ENCODE measurements at regions not wholly inside any gene's neighbourhood (a gene's known extent, or its start where the extent isn't known, plus 50 kb on each side); places are given as distances from the start of the nearest gene placed in this dataset.
"Not testable (repeated sequence)": the region's sequence is repeated elsewhere in the genome, so short reads cannot be mapped to it uniquely, and the experiment has no call there.

DNA sequence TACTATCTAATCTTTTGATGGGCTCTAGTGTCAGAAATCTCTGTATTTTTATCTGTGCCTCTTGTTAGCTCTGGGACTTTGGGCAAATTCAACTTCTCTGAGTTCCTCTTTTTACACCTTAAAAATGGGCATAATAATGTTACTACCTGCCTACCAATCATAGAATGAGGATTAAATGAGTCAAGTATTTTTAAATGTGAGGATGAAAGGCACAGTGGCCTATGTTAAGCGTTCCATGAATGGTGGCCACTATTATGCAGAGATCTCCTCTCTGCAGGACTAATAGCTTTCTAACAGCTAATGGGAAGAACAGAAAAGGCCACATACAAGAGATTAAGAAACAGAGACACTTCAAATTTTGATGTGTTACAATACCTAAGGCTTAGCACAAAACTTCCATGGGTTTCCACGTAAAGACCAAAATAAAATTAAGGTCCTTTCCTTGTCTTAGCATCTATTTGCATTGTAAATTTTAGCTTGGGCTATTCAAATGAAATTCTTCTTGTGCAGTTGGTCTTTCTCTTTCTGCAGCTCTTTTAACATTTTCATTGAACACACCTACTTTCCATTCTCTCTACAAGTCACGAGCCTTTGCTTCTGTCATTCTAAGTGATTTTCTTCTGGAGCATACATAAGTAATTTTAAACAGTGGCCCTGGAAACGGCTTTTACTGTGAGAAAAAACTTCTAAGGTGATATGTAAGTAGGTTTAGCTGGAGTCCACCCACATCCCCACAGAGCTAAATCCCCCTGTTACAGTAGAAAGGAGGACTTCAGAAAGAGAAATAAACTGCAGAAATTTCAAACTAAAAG is 117.9 kb upstream of the MED14 start:
- DNase-seq: no peak

DNA sequence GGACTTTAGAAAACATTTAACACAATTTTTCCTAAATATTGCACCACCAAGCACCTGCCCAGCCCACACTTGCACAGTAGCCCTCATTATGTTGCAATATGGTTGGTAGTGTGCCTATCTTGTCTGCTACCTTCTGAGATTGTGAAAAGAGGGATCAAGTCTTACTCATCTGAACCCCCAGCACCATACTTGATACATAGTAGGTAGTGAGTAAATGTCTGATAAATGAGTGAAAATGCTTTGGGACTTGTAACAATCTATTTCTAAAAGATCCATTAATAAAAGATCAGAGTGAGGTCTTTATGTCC is 118.4 kb upstream of the MED14 start:
- DNase-seq: no peak

DNA sequence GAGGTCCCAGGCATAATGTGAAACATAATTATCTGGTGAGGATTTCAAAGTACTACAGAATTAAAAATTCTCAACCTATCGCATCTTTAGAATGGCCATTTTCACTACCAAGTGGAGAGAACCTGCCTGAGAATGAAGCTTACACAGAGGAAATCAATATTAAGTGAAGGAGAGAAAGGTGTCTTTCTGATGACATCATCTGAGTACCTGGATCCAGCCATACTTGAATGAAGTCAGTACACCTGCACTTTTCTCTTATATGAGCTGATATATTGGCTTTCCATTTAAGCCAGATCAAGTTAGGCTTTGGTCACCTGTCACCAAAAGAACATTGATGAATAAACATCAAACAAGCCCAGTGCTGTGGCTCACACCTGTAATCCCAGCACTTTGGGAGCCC is 118.9 kb upstream of the MED14 start:
- DNase-seq: no peak

DNA sequence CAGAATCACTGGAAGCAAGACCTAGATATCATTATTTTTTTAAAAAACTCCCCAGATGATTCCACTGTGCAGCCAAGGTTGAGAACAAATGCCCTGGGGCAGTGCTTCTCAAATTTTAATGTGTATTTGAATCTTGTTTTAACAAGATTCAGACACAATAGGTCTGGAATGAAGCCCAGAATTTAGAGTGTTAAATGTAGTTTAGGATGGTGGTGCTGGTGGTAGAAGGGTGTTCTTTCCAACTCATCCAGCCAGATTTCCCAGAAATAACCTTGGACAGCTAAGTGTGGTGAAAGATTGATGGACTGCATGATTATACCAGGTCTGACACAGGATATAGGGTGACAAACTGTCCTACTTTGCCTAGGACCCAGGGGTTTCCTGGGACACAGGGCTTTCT is 120.1 kb upstream of the MED14 start:
- DNase-seq: no peak

DNA sequence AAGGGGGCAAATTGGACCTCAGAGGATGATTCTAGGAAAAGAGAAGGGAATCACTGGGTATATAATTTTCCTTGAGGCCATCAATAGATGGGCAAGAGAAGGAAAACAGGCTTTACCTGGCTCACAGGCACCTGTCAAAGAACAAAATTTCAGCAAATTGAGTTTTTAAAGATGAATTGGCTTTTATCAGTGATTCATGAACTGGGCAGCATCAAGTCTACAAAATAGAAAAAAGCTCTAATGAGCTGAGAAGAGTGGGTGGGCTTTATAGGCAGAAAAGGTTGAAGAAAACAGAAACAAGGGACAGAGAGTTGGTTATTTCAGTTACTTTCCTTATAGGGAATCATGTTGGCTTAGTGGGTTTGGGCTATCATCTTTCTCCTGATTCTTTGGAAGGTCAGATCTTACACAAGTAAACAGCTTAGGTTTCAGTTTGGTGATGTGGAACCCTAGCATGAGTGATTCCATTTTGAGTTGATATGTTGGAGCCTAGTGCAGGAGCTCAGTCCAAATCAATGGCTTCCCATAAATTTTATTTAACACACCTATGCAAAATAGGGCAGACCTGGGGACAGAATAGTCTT is 120.7 kb upstream of the MED14 start:
- DNase-seq: no peak

DNA sequence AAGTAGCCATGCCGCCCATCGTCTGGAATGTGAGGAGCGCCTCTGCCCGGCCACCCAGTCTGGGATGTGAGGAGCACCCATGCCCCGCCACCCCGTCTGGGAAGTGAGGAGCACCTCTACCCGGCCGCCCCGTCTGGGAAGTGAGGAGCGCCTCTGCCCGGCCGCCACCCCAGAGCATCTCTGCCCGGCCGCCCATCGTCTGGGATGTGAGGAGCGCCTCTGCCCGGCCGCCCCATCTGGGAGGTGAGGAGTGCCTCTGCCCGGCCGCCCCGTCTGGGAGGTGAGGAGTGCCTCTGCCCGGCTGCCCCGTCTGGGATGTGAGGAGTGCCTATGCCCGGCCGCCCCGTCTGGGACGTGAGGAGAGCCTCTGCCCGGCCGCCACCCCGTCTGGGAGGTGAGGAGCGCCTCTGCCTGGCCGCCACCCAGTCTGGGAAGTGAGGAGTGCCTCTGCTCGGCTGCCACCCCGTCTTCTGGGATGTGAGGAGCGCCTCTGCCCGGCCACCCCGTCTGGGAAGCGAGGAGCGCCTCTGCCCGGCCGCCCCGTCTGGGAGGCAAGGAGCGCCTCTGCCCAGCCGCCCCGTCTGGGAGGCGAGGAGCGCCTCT is 126.7 kb upstream of the MED14 start:
- DNase-seq: not testable (repeated sequence)

DNA sequence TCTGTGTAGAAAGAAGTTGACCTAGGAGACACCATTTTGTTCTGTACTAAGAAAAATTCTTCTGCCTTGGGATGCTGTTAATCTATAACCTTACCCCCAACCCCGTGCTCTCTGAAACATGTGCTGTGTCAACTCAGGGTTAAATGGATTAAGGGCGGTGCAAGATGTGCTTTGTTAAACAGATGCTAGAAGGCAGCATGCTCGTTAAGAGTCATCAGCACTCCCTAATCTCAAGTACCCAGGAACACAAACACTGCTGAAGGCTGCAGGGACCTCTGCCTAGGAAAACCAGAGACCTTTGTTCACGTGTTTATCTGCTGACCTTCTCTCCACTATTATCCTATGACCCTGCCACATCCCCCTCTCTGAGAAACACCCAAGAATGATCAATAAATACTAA is 127.9 kb upstream of the MED14 start:
- not testable (repeated sequence) for DNase-seq

DNA sequence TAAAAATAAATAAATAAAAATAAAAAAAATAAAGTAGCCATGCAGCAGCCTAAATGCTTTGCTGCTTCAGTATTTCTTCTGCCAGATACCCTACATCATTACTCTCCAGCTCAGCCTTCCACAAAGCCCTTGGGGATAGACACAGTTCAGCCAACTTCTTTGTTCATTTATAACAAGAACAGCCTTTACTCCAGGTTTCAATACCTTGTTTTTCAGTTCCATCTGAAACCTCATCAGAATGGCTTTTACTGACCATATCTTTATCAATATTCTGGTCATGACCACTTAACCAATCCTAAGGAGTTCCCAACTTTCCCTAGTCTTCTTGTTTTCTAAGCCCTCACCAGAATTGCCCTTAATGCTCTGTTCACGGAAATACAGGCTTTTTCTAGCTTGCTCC is 128.3 kb upstream of the MED14 start:
- peak; percentile 31 for DNase-seq

DNA sequence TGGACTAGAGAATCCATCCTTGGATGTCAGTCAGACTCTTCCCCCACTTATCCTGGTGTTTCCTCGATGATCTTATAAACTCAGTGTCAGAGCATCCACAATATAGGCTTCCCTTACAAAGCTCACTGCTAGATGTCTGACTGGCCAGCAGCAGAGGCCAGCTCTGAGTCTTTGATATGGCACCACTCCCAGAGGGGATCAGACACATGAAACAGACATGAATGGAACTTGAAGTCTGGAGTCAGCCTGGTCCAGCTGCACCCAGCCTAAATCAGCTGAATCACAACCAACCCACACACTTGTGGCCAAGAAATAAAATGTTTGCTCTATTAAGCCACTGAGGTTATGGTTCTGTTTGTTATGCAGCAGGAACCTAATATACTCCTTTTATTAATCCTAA is 129.6 kb upstream of the MED14 start:
- peak; percentile 83 for DNase-seq

DNA sequence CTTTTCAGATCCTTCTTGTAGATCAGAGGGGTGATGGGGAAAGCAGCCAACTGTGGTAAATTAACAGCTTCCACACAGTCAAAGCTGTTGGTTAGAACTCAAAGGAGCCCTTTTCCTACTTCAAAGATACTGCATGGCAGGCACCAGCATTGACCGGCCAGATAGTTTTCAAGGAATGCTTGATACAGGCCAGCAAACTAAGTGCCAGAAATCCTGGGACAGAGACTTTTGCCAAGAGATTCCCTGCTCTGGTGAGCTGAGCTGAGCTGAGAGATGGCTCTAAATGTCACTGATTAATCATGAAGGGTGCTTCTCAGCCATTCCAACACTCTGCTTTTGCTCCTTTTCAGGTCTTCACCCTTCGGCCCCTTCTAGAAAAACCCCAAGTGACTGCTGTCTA is 131.6 kb upstream of the MED14 start:
- no peak for DNase-seq

DNA sequence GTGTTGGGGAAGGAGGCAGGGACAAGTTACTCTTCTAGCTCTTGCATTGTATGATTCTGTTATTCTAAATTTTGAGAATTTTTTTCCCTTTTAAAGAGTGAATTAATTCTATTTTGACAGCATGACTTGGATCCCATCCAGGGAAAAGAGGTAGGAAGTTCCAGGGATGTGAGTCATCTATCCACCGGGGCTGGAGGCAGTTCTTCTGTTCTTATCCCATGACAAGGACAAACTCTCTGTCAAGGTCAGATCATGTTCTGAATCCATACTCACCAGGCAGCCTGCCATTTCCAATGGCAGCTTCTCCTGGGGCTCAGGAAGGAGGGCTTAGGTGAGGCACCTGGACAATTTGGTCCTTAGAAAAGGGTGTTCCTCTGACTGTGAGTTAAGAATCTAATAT is 132.0 kb upstream of the MED14 start:
- peak; percentile 63 for DNase-seq

DNA sequence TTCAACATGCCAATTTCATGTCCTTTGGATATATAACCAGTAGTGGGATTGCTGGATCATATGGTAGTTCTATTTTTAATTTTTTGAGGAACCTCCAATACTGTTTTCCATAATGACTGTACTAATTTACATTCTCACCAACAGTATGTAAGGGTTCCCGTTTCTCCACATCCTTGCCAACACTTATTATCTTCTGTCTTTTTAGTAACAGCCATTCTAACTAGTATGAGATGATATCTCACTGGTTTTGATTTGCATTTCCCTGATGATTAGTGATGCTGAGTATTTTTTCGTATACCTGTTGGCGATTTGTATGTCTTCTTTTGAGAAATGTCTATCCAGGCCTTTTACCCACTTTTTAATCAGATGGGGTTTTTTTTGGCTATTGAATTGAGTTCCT is 133.5 kb upstream of the MED14 start:
- DNase-seq: no peak

DNA sequence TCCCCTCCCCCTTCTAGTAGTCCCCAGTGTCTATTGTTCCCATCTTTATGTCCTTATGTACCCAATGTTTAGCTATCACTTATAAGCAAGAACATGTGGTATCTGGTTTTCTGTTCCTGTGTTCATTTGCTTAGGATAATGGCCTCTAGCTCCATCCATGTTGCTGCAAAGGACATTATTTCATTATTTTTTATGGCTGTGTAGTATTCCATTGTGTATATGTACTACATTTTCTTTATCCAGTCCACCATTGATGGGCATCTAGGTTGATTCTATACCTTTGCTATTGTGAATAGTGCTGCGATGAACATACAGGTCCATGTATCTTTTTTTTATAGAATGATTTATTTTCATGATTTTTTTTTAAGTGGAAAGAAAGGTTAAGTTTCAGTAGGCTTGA is 135.6 kb upstream of the MED14 start:
- not testable (repeated sequence) for DNase-seq

DNA sequence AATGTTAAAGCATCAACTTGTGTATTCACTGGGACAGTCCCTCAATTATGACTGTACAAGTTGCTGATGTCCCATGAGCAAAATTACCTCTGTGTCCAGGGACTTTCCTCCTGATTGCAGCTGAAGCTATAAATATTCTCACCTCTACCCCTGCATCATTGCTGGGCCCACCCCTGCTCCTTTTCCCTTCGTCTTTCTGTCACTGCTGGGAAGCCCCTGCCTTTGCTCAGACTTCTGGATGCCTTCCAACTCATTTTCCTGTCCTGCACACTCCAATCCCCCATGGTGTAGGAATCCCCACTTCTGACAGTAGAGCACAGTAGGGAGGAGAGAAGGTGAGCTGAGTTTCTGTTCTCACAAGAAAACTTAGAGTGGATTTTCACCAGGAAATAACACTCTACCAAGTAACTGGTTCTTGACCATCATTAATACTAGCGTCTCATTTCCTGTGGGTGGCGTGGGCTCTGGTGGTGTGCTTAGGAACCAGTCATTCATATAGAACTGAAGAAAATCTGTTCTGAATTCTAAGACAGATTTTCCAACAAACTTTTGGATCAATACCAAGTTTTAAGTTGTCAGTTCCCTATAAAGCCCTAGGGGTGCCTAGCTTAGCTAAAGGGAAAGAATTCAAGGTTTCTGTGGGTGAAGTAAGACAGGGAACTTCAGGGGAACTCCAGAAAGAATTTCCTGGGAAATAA is 136.2 kb upstream of the MED14 start:
- DNase-seq: no peak

DNA sequence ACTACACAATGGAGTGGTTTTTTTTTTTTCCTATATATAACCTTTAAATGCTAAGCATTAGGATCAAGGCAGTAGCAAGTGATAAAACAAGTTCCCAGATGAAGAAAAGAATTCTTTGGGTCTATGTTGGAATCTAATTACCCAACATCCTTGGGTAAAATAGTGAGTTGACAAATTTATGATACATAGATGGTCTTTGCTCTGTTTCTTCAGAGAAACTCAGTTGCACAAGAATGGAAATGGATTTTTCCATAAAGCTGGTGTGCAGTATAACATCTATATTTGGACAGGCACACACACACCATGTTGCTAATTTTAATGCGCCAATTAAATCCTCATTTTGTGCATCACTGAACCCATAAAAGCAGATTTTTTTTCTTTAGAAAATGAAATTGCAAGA is 137.0 kb upstream of the MED14 start:
- DNase-seq: no peak

DNA sequence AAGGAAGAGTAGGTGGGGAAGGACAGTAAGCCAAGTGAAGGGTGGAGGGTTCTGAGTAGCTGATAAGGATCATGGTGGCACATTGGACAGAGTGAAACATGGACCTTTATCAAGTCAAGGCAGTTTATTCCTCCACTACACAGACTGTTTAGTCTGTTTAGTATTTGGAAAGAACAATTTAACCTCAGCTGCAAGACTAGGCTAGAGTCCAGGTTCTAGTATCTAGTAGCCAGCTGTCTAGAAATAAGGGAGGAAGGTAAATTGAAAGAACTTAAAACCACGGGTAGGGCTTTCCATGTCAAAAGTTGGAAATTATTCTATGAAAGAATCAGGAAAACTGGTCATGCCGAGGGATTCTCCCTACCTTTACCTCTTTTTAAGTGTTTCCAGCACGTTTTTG is 140.1 kb upstream of the MED14 start:
- DNase-seq: no peak

DNA sequence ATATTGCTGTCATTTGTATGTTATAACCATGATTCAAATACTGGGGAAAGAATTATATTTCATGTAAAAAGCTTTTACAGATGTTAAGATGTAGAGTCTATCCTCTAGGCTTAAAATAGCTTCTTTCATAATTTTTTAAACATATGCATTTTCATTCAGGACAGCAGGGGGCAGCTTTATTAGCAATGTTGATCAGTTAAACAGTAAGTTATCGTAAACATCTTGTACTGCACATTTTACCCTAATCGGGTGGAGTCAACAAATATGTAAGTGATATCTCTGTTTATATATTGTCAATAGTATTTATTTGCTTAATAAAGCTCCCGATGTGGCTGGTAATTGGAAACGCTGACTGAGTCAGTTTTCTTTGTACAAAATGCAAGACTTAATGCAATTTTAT is 142.5 kb upstream of the MED14 start:
- peak; percentile 7 for DNase-seq

DNA sequence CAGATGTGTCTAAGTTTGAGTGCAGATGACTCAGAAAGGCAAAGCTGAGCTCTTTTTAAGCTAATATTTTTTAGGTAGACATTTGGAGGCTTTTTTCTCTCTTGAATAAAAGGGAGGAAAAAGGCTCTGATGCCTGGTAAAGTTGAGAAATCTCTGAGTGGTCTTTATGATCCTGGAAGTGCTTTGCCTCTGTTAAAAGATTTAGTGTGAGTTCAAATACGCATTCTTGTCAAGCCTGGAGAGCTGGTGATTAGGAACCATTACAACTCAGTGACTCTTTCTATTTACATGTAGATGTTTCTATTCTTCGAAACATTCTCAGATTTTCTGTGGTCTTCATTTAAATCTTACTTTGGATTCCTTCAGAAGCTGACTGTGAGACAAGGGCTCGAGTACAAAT is 143.4 kb upstream of the MED14 start:
- no peak for DNase-seq

DNA sequence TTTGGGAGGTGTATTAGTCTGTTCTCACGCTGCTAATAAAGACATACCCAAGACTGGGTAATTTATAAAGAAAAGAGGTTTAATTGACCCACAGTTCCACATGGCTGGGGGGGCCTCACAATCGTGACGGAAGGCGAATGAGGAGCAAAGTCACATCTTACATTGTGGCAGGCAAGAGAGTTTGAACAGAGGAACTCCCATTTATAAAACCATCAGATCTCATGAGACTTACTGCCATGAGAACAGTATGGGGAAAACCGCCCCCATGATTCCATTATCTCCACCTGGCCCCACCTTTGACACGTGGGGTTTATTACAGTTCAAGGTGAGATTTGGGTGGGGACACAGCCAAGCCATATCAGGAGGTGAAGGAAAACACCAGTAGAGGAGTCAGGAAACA is 143.8 kb upstream of the MED14 start:
- not testable (repeated sequence) for DNase-seq

DNA sequence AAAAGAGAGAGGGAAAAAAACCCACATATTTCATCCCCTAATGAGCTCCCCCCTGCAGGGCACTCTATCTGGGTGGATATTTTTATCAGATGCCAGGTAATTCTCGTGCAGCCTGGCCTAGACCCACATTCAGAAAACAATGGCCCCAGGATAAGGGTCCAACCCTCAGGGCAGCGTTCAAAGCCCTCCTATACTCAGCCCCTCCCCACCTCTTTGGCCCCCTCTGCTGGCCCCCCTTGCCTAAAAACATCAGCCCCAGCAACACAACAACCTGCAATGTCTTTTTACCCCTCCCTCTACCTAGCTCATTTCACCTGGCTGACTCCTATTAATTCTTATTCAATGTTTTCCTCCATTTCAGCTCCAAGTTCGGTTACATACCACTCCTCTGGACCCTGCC is 145.4 kb upstream of the MED14 start:
- no peak for DNase-seq

DNA sequence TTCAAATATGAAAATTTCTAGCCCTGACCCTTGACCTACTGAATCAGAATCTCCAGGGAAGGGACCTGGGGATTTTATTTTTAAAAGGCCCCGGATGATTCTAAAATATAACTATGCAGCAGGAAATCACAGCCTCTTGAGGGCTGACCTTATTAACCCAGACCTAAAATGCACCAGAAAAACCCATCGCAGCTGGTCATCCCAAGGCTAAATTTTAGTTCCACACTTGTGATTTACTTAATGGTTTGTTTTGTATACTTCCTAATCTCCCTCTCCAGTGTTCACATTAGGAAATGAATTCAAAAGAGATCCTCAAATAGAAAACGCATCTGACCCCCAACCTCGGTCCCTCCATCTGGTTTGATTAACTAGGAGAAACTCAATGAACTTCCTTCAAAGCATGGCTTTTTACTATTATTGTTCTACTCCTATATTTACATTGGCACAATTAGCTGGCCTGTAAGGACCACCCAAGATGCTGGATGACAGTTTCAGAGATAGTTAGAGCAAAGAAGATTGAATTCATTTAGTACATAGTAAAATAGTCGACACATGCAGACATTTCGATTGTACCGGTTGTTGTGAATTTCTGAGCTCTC is 147.8 kb upstream of the MED14 start:
- DNase-seq: no peak

DNA sequence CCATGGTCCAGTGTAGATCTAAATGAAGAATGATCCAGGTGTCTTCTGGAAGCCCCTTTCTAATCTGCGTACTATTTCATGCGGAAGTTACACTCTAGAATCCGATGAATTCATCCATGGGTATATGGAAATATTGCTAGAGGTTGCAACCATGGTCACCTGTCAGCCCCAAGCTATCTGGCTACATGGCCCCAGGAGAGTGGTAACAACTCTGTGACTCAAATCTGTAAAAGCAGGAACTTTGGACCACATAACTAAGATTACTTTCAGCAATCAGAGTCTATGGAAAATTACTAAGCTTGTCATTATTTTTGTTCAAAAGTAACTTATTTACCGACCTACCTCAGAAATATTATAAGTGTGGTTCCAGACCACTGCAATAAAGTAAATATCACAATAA is 150.6 kb upstream of the MED14 start:
- no peak for DNase-seq

DNA sequence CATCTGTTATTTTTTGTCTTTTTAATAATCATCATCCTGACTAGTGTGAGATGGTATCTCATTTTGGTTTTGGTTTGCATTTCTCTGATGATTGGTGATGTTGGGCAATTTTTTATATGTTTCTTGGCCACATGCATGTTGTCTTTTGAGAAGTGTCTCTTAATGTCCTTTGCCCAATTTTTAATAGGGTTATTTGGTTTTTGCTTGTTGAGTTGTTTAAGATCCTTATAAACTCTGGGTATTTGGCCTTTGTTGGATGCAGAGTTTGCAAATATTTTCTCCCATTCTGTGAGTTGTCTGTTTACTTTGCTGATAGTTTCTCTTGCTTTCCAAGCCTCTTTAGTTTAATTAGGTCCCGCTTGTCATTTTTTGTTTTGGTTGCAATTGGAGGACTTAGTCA is 152.1 kb upstream of the MED14 start:
- no peak for DNase-seq

DNA sequence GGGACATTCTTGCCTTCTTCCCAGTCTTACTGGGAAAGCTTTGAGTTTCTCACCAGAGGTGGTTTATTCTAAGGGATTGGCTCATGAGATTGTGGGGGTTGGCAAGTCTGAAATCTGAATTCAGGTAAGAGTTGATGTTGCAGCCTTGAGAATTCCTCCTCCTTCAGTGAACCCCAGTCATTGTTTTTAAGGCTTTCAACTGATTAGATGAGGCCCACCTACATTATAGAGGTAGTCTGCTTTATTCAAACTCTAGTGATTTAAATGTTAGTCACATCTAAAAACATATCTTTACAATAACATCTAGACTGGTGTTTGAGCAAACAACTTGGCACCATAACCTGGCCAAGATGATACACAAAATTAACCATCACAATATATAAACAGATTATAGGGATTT is 156.5 kb upstream of the MED14 start:
- no peak for DNase-seq

Data from NCI-H82 (cell line).